ENCODE measurements at regions not wholly inside any gene's neighbourhood (a gene's known extent, or its start where the extent isn't known, plus 50 kb on each side); places are given as distances from the start of the nearest gene placed in this dataset.

- DNase-seq (ENCODE audit: low read depth), result no peak
- H3K4me3 ChIP-seq (ENCODE audit: low read length), result no peak overlapping the region
- no peak for TF ChIP-seq CTCF (conservative IDR thresholded peaks at IDR 0.05; ENCODE audit: low read depth, low read length)
Measured at GRCh38 chr3:150152567-150152966, 181.9 kb upstream of the PFN2 start.

GRCh38 chr3:150150633-150151032, 179.9 kb upstream of the PFN2 start:
- DNase-seq (ENCODE audit: low read depth), result no peak
- no peak for TF ChIP-seq CTCF (conservative IDR thresholded peaks at IDR 0.05; ENCODE audit: low read depth, low read length)

GRCh38 chr3:150149651-150150051, 179.0 kb upstream of the PFN2 start:
- DNase-seq (ENCODE audit: low read depth), result no peak
- TF ChIP-seq CTCF (conservative IDR thresholded peaks at IDR 0.05; ENCODE audit: low read depth, low read length), result no peak
- H3K4me3 ChIP-seq (ENCODE audit: low read length), result no peak overlapping the region

More at GRCh38 chr3:150150633-150151032, 179.9 kb upstream of the PFN2 start:
- H3K4me3 ChIP-seq (ENCODE audit: low read length), result no peak overlapping the region

GRCh38 chr3:150148227-150148626, 177.5 kb upstream of the PFN2 start:
- TF ChIP-seq CTCF (conservative IDR thresholded peaks at IDR 0.05; ENCODE audit: low read depth, low read length), result no peak
- no peak overlapping the region for H3K4me3 ChIP-seq (ENCODE audit: low read length)
- no peak for DNase-seq (ENCODE audit: low read depth)

- no peak overlapping the region for H3K4me3 ChIP-seq (ENCODE audit: low read length)
- no peak for DNase-seq (ENCODE audit: low read depth)
- TF ChIP-seq CTCF (conservative IDR thresholded peaks at IDR 0.05; ENCODE audit: low read depth, low read length), result no peak
Measured at GRCh38 chr3:150147776-150148175, 177.1 kb upstream of the PFN2 start.

GRCh38 chr3:150146991-150147761, 176.5 kb upstream of the PFN2 start:
- no peak for DNase-seq (ENCODE audit: low read depth)
- no peak for TF ChIP-seq CTCF (conservative IDR thresholded peaks at IDR 0.05; ENCODE audit: low read depth, low read length)
- no peak overlapping the region for H3K4me3 ChIP-seq (ENCODE audit: low read length)

- DNase-seq (ENCODE audit: low read depth), result no peak
- no peak overlapping the region for H3K4me3 ChIP-seq (ENCODE audit: low read length)
- TF ChIP-seq CTCF (conservative IDR thresholded peaks at IDR 0.05; ENCODE audit: low read depth, low read length), result no peak
Measured at GRCh38 chr3:150145659-150146058, 175.0 kb upstream of the PFN2 start.
